ENCODE measurements at regions not wholly inside any gene's neighbourhood (a gene's known extent, or its start where the extent isn't known, plus 50 kb on each side); places are given as distances from the start of the nearest gene placed in this dataset.

DNA sequence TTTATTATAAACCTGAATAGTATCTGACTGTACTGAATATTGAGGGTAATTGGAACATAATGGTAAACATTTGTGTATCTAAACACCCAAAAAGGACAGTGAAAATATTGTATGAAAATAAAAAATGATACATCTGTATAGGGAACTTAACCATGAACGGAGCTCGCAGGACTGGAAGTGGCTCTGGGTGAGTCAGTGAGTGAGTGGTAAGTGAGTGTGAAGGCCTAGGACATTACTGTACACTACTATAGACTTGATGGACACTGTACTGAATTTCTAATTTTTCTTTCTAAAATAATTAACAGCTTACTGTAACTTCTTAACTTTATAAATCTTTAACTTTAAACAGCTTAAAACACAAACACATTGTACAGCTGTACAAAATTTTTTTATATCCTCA is 454.5 kb upstream of the FZD8 start:
- TF ChIP-seq, protein P1, sequence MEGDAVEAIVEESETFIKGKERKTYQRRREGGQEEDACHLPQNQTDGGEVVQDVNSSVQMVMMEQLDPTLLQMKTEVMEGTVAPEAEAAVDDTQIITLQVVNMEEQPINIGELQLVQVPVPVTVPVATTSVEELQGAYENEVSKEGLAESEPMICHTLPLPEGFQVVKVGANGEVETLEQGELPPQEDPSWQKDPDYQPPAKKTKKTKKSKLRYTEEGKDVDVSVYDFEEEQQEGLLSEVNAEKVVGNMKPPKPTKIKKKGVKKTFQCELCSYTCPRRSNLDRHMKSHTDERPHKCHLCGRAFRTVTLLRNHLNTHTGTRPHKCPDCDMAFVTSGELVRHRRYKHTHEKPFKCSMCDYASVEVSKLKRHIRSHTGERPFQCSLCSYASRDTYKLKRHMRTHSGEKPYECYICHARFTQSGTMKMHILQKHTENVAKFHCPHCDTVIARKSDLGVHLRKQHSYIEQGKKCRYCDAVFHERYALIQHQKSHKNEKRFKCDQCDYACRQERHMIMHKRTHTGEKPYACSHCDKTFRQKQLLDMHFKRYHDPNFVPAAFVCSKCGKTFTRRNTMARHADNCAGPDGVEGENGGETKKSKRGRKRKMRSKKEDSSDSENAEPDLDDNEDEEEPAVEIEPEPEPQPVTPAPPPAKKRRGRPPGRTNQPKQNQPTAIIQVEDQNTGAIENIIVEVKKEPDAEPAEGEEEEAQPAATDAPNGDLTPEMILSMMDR (IDR thresholded peaks at IDR 0.05): no peak
- no peak for TF ChIP-seq POLR2A (IDR thresholded peaks at IDR 0.05)
- TF ChIP-seq POLR2AphosphoS5 (IDR thresholded peaks at IDR 0.05): no peak
